ENCODE measurements at regions not wholly inside any gene's neighbourhood (a gene's known extent, or its start where the extent isn't known, plus 50 kb on each side); places are given as distances from the start of the nearest gene placed in this dataset.
"Not testable (repeated sequence)": the region's sequence is repeated elsewhere in the genome, so short reads cannot be mapped to it uniquely, and the experiment has no call there.

GRCh38 chr5:25418978-25419377, 774.2 kb upstream of the CDH10 start:
- Histone ChIP-seq H3K27ac (ENCODE audit: low read depth, low read length) (no peak overlapping the region), H3K4me1 (ENCODE audit: control insufficient read depth in 5 of 5, insufficient read depth in 5 of 5, low read length in 5 of 5) (no peaks in the 10 kb centered on the region), H3K36me3 (ENCODE audit: control insufficient read depth in 5 of 5, insufficient read depth in 5 of 5, low read length in 5 of 5) (no peaks in the 10 kb centered on the region), H3K27me3 (ENCODE audit: control insufficient read depth in 5 of 5, insufficient read depth in 4 of 5, low read length in 5 of 5) (no peaks in the 10 kb centered on the region), H3K9me3 (ENCODE audit: control insufficient read depth in 5 of 5, low read length in 5 of 5) (peaks cover 0 to 5% (median 0%) of the 10 kb centered on the region in 5 donors), H3K4me3 (ENCODE audit: low read depth in 1 of 5, low read length in 5 of 5) (no peak overlapping the region), H3K9ac (ENCODE audit: low read length in 5 of 5) (no peak overlapping the region)

DNA sequence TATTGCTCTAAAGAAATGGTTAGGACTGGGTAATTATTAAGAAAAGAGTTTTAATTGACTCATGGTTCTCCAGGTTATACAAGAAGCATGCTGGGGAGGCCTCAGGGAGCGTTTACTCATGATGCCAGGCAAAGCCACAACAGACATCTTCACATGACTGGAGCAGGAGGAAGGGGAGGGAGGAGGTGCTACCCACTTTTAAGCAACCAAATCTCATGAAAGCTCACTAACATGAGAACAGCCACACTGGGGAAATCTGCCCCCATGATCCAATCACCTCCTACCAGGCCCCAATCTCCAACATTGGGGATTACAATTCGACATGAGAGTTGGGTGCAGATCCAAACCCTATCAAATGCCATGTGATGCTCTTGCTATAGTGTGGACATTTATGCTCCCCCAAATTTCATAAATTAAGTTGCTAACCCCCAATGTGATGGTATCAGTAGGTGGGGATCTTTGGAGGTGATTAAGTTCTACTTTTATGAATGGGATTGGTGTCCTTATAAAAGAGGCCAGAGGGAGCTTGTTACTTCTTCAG, 773.6 kb upstream of the CDH10 start:
- H3K36me3 ChIP-seq (ENCODE audit: control insufficient read depth in 5 of 5, insufficient read depth in 5 of 5, low read length in 5 of 5): no peaks in the 10 kb centered on the region

DNA sequence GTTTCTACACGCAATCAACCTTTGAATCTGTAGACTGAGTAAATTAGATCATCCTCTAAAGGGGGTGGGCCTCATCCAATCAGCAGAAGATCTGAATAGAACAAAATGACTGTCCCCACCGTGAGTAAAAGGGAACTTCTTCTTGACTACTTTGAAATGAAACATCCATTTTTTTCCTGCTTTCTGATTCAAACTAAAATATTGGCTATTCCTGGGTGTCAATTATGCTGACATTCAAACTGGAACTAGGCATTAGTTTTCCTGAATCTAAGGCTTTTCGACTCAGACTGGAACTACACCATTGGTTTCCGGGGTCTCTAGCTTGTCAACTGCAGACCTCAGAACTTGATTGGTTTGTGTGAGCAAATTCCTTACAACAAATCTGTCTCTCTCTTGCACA, 772.2 kb upstream of the CDH10 start:
- Histone ChIP-seq H3K4me1 (ENCODE audit: control insufficient read depth in 5 of 5, insufficient read depth in 5 of 5, low read length in 5 of 5) (no peaks in the 10 kb centered on the region), H3K27ac (ENCODE audit: low read depth, low read length) (no peak overlapping the region), H3K36me3 (ENCODE audit: control insufficient read depth in 5 of 5, insufficient read depth in 5 of 5, low read length in 5 of 5) (no peaks in the 10 kb centered on the region), H3K4me3 (ENCODE audit: low read depth in 1 of 5, low read length in 5 of 5) (no peak overlapping the region), H3K27me3 (ENCODE audit: control insufficient read depth in 5 of 5, insufficient read depth in 4 of 5, low read length in 5 of 5) (no peaks in the 10 kb centered on the region), H3K9me3 (ENCODE audit: control insufficient read depth in 5 of 5, low read length in 5 of 5) (peaks cover 0 to 5% (median 0%) of the 10 kb centered on the region in 5 donors), H3K9ac (ENCODE audit: low read length in 5 of 5) (no peak overlapping the region)

More for the DNA sequence above, 773.6 kb upstream of the CDH10 start:
- peaks cover 0 to 5% (median 0%) of the 10 kb centered on the region in 5 donors for H3K9me3 ChIP-seq (ENCODE audit: control insufficient read depth in 5 of 5, low read length in 5 of 5)
- H3K27me3 ChIP-seq (ENCODE audit: control insufficient read depth in 5 of 5, insufficient read depth in 4 of 5, low read length in 5 of 5): no peaks in the 10 kb centered on the region
- H3K27ac ChIP-seq (ENCODE audit: low read depth, low read length): no peak overlapping the region
- no peak overlapping the region for H3K4me3 ChIP-seq (ENCODE audit: low read depth in 1 of 5, low read length in 5 of 5)
- H3K9ac ChIP-seq (ENCODE audit: low read length in 5 of 5): no peak overlapping the region
- no peaks in the 10 kb centered on the region for H3K4me1 ChIP-seq (ENCODE audit: control insufficient read depth in 5 of 5, insufficient read depth in 5 of 5, low read length in 5 of 5)

DNA sequence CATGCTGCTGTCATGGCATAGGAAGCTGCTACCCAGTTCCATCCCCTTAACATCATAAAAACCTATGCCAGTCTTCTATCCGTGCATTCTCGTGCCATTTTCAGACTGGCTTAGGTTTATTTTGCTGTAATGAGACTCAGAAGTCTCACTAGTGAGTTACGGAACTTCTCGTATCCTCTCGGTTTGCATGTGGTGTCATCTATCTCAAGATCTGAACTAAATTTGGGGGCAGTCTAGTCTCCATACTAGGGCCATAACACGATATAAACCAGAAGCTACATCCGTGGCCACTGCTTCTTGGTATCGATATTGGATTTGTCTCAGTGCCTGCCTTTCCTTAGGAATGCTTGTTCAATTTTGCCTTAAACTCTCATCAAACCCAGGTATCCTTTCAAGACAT, 771.2 kb upstream of the CDH10 start:
- H3K9ac ChIP-seq (ENCODE audit: low read length in 5 of 5): no peak overlapping the region
- H3K4me1 ChIP-seq (ENCODE audit: control insufficient read depth in 5 of 5, insufficient read depth in 5 of 5, low read length in 5 of 5): no peaks in the 10 kb centered on the region
- no peak overlapping the region for H3K4me3 ChIP-seq (ENCODE audit: low read depth in 1 of 5, low read length in 5 of 5)
- no peaks in the 10 kb centered on the region for H3K27me3 ChIP-seq (ENCODE audit: control insufficient read depth in 5 of 5, insufficient read depth in 4 of 5, low read length in 5 of 5)
- no peaks in the 10 kb centered on the region for H3K36me3 ChIP-seq (ENCODE audit: control insufficient read depth in 5 of 5, insufficient read depth in 5 of 5, low read length in 5 of 5)
- H3K9me3 ChIP-seq (ENCODE audit: control insufficient read depth in 5 of 5, low read length in 5 of 5): peaks cover 0 to 5% (median 0%) of the 10 kb centered on the region in 5 donors
- no peak overlapping the region for H3K27ac ChIP-seq (ENCODE audit: low read depth, low read length)

- Histone ChIP-seq H3K4me1 (ENCODE audit: control insufficient read depth in 5 of 5, insufficient read depth in 5 of 5, low read length in 5 of 5) (no peaks in the 10 kb centered on the region), H3K27ac (ENCODE audit: low read depth, low read length) (no peak overlapping the region), H3K9ac (ENCODE audit: low read length in 5 of 5) (no peak overlapping the region), H3K4me3 (ENCODE audit: low read depth in 1 of 5, low read length in 5 of 5) (no peak overlapping the region), H3K9me3 (ENCODE audit: control insufficient read depth in 5 of 5, low read length in 5 of 5) (peaks cover 0 to 5% (median 0%) of the 10 kb centered on the region in 5 donors), H3K36me3 (ENCODE audit: control insufficient read depth in 5 of 5, insufficient read depth in 5 of 5, low read length in 5 of 5) (no peaks in the 10 kb centered on the region), H3K27me3 (ENCODE audit: control insufficient read depth in 5 of 5, insufficient read depth in 4 of 5, low read length in 5 of 5) (no peaks in the 10 kb centered on the region)
Observed at GRCh38 chr5:25414742-25415141, 770.0 kb upstream of the CDH10 start.

- H3K27ac ChIP-seq (ENCODE audit: low read depth, low read length): no peak overlapping the region
- H3K36me3 ChIP-seq (ENCODE audit: control insufficient read depth in 5 of 5, insufficient read depth in 5 of 5, low read length in 5 of 5): no peaks in the 10 kb centered on the region
- H3K9ac ChIP-seq (ENCODE audit: low read length in 5 of 5): no peak overlapping the region
- peaks cover 0 to 5% (median 0%) of the 10 kb centered on the region in 5 donors for H3K9me3 ChIP-seq (ENCODE audit: control insufficient read depth in 5 of 5, low read length in 5 of 5)
- no peaks in the 10 kb centered on the region for H3K4me1 ChIP-seq (ENCODE audit: control insufficient read depth in 5 of 5, insufficient read depth in 5 of 5, low read length in 5 of 5)
- no peak overlapping the region for H3K4me3 ChIP-seq (ENCODE audit: low read depth in 1 of 5, low read length in 5 of 5)
- H3K27me3 ChIP-seq (ENCODE audit: control insufficient read depth in 5 of 5, insufficient read depth in 4 of 5, low read length in 5 of 5): no peaks in the 10 kb centered on the region
Observed at GRCh38 chr5:25412116-25412661, 767.4 kb upstream of the CDH10 start.

DNA sequence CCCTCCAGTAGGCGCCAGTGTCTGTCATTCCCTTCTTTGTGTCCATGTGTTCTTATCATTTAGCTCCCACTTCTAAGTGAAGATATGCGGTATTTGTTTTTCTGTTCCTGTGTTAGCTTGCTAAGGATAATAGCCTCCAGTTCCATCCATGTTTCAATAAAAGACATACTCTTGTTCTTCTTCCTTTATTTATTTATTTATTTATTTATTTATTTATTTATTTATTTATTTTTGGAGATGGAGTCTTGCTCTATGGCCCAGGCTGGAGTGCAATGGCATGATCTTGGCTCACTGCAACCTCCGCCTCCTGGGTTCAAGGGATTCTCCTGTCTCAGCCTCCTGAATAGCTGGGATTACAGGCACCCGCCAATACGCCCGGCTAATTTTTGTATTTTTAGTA, 762.6 kb upstream of the CDH10 start:
- not testable (repeated sequence) for H3K9ac ChIP-seq (ENCODE audit: low read length in 5 of 5); H3K27ac ChIP-seq (ENCODE audit: low read depth, low read length); H3K4me1 ChIP-seq (ENCODE audit: control insufficient read depth in 5 of 5, insufficient read depth in 5 of 5, low read length in 5 of 5); H3K36me3 ChIP-seq (ENCODE audit: control insufficient read depth in 5 of 5, insufficient read depth in 5 of 5, low read length in 5 of 5); H3K27me3 ChIP-seq (ENCODE audit: control insufficient read depth in 5 of 5, insufficient read depth in 4 of 5, low read length in 5 of 5); H3K4me3 ChIP-seq (ENCODE audit: low read depth in 1 of 5, low read length in 5 of 5)
- peaks cover 0 to 15% (median 2%) of the 10 kb centered on the region in 5 donors for H3K9me3 ChIP-seq (ENCODE audit: control insufficient read depth in 5 of 5, low read length in 5 of 5)

DNA sequence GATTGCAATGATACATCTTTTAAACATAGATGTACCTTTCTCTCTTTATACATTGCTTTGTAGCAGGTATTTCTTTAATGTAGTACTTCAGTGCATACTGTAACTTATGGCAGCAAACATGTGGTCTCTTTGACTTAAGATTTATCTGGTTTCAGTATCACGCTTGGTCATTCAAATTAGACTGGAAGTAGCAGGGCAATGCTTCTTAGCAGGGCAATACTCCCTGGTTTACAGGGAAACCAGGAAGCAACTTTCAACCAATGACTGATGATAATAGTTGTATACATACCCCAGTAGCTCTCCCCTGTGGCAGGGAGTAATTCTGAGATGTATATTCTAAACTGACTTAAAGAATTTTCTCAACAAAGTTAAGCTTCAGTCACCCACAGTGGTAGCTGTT, 761.1 kb upstream of the CDH10 start:
- Histone ChIP-seq H3K27ac (ENCODE audit: low read depth, low read length) (no peak overlapping the region), H3K9me3 (ENCODE audit: control insufficient read depth in 5 of 5, low read length in 5 of 5) (peaks cover 0 to 20% (median 3%) of the 10 kb centered on the region in 5 donors), H3K36me3 (ENCODE audit: control insufficient read depth in 5 of 5, insufficient read depth in 5 of 5, low read length in 5 of 5) (no peaks in the 10 kb centered on the region), H3K4me3 (ENCODE audit: low read depth in 1 of 5, low read length in 5 of 5) (no peak overlapping the region), H3K9ac (ENCODE audit: low read length in 5 of 5) (no peak overlapping the region), H3K27me3 (ENCODE audit: control insufficient read depth in 5 of 5, insufficient read depth in 4 of 5, low read length in 5 of 5) (no peaks in the 10 kb centered on the region), H3K4me1 (ENCODE audit: control insufficient read depth in 5 of 5, insufficient read depth in 5 of 5, low read length in 5 of 5) (no peaks in the 10 kb centered on the region)

DNA sequence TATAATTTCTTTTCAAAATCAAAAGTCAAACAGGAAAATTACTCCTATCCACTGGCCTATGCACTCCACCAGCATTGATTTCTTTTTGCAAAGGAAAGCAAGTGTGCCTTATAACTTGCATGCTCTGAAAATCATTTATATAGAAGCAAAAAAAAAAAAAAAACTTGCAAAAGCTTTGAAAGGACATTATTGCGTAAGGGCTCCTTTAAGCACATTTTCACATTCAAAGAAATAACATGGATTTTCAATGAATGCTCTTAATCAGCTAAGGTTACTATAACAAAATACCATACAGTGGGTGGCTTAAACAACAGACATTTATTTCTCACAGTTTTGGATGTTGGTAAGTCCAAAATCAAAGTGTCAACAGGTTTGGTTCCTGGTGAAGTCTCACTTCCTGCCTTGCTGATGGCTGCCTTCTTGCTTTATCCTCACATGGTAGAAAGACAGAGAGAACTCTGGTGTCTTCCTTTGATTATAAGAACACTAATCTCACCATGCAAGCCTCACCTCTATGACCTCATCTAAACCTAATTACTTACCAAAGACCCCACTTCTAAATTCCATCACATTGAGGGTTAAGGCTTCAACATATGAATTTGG, 755.2 kb upstream of the CDH10 start:
- Histone ChIP-seq H3K9me3 (ENCODE audit: control insufficient read depth in 5 of 5, low read length in 5 of 5) (peaks cover 0 to 16% (median 3%) of the 10 kb centered on the region in 5 donors), H3K4me3 (ENCODE audit: low read depth in 1 of 5, low read length in 5 of 5) (no peak overlapping the region), H3K4me1 (ENCODE audit: control insufficient read depth in 5 of 5, insufficient read depth in 5 of 5, low read length in 5 of 5) (no peaks in the 10 kb centered on the region), H3K36me3 (ENCODE audit: control insufficient read depth in 5 of 5, insufficient read depth in 5 of 5, low read length in 5 of 5) (no peaks in the 10 kb centered on the region), H3K27me3 (ENCODE audit: control insufficient read depth in 5 of 5, insufficient read depth in 4 of 5, low read length in 5 of 5) (no peaks in the 10 kb centered on the region), H3K27ac (ENCODE audit: low read depth, low read length) (no peak overlapping the region), H3K9ac (ENCODE audit: low read length in 5 of 5) (no peak overlapping the region)

- no peaks in the 10 kb centered on the region for H3K4me1 ChIP-seq (ENCODE audit: control insufficient read depth in 5 of 5, insufficient read depth in 5 of 5, low read length in 5 of 5)
- H3K27me3 ChIP-seq (ENCODE audit: control insufficient read depth in 5 of 5, insufficient read depth in 4 of 5, low read length in 5 of 5): no peaks in the 10 kb centered on the region
Observed at GRCh38 chr5:25393957-25394356, 749.2 kb upstream of the CDH10 start.

More at GRCh38 chr5:25393957-25394356, 749.2 kb upstream of the CDH10 start:
- H3K4me3 ChIP-seq (ENCODE audit: low read depth in 1 of 5, low read length in 5 of 5): no peak overlapping the region
- no peaks in the 10 kb centered on the region for H3K9me3 ChIP-seq (ENCODE audit: control insufficient read depth in 5 of 5, low read length in 5 of 5)
- no peaks in the 10 kb centered on the region for H3K36me3 ChIP-seq (ENCODE audit: control insufficient read depth in 5 of 5, insufficient read depth in 5 of 5, low read length in 5 of 5)
- H3K9ac ChIP-seq (ENCODE audit: low read length in 5 of 5): no peak overlapping the region
- no peak overlapping the region for H3K27ac ChIP-seq (ENCODE audit: low read depth, low read length)
